GM19193 (cell line): ENCODE measurements at regions not wholly inside any gene's neighbourhood (a gene's known extent, or its start where the extent isn't known, plus 50 kb on each side); places are given as distances from the start of the nearest gene placed in this dataset.

Experiments
- POLR2A ChIP-seq: IDR thresholded peaks from 4 replicates; pipeline ENCODE4 v1.6.1; 2011; ENCODE audit not compliant: insufficient read depth, insufficient read length; ENCODE audit errors: extremely low read depth

GRCh38 chr9:36479101-36479500 lies 79.0 kb upstream of the RNF38 start:
- no peak for TF ChIP-seq POLR2A

GRCh38 chr9:36471359-36471758 lies 71.3 kb upstream of the RNF38 start:
- TF ChIP-seq POLR2A: no peak

- TF ChIP-seq POLR2A: peak; percentile 34
Observed at GRCh38 chr9:36470643-36471290, 70.7 kb upstream of the RNF38 start.

GRCh38 chr9:36463467-36463866 lies 63.4 kb upstream of the RNF38 start:
- no peak for TF ChIP-seq POLR2A

- no peak for TF ChIP-seq POLR2A
Observed at GRCh38 chr9:36462245-36462644, 62.2 kb upstream of the RNF38 start.

GRCh38 chr9:36461323-36461722 lies 61.3 kb upstream of the RNF38 start:
- TF ChIP-seq POLR2A: no peak

- TF ChIP-seq POLR2A: peak; percentile 32
Observed at GRCh38 chr9:36457836-36458429, 57.9 kb upstream of the RNF38 start.

- TF ChIP-seq POLR2A: no peak
Observed at GRCh38 chr9:36456480-36457065, 56.5 kb upstream of the RNF38 start.

GRCh38 chr9:36451949-36452348 lies 51.9 kb upstream of the RNF38 start:
- no peak for TF ChIP-seq POLR2A

GRCh38 chr9:36450110-36450732 lies 50.2 kb upstream of the RNF38 start:
- TF ChIP-seq POLR2A: no peak
